Endothelial cell of umbilical vein (primary cell): ENCODE measurements at regions not wholly inside any gene's neighbourhood (a gene's known extent, or its start where the extent isn't known, plus 50 kb on each side); places are given as distances from the start of the nearest gene placed in this dataset.

Source experiments
- CTCF ChIP-seq, 2 donors: IDR thresholded peaks; 1 replicate in 1 of 2; 2 replicates in 1 of 2; pipeline ENCODE4 v1.5.1; 2011; ENCODE audit warnings: low read length in 2 of 2, mild to moderate bottlenecking in 2 of 2, moderate library complexity in 2 of 2, control low read depth in 1 of 2, inconsistent platforms in 1 of 2, low read depth in 1 of 2; ENCODE audit not compliant: insufficient read depth in 1 of 2; ENCODE audit errors: extremely low read depth in 1 of 2
- EZH2 ChIP-seq: IDR thresholded peaks from 2 replicates; pipeline ENCODE4 v1.6.1; 2012; ENCODE audit warnings: borderline replicate concordance, low read depth, mild to moderate bottlenecking, moderate library complexity, low read length, inconsistent platforms; ENCODE audit not compliant: severe bottlenecking
- FOS ChIP-seq: IDR thresholded peaks from 2 replicates; pipeline ENCODE4 v1.6.1; 2011; ENCODE audit warnings: mild to moderate bottlenecking, low read length, moderate library complexity, borderline replicate concordance; ENCODE audit not compliant: insufficient read depth
- GATA2 ChIP-seq: IDR thresholded peaks from 2 replicates; pipeline ENCODE4 v1.7.0; 2011; ENCODE audit warnings: low read depth, mild to moderate bottlenecking, moderate library complexity, mixed read lengths, low read length; ENCODE audit not compliant: insufficient read length, insufficient read depth
- JUN ChIP-seq: IDR thresholded peaks from 2 replicates; pipeline ENCODE4 v1.6.1; 2011; ENCODE audit warnings: borderline replicate concordance, low read depth; ENCODE audit not compliant: insufficient read length, insufficient read depth
- POLR2A ChIP-seq: IDR thresholded peaks from 2 replicates; pipeline ENCODE4 v1.6.1; 2012; ENCODE audit warnings: low read depth, mild to moderate bottlenecking, control low read depth, low read length
- POLR2AphosphoS5 ChIP-seq: IDR thresholded peaks from 2 replicates; pipeline ENCODE4 v1.6.1; 2012; ENCODE audit warnings: low read depth, mild to moderate bottlenecking, control low read depth, low read length, moderate library complexity; ENCODE audit not compliant: insufficient read depth

- TF ChIP-seq CTCF (IDR thresholded peaks at IDR 0.05; ENCODE audit: extremely low read depth in 1 of 2, insufficient read depth in 1 of 2, low read depth in 1 of 2, low read length in 2 of 2) (no peak), EZH2 (no peak), POLR2A (no peak), POLR2AphosphoS5 (no peak), FOS (no peak), GATA2 (no peak), JUN (no peak)
Observed at GRCh38 chr3:94587291-94587690, 524.4 kb downstream of the NSUN3 start.
